KMS-11 (cell line): ENCODE measurements at regions not wholly inside any gene's neighbourhood (a gene's known extent, or its start where the extent isn't known, plus 50 kb on each side); places are given as distances from the start of the nearest gene placed in this dataset.

Experiments used
- H2AFZ ChIP-seq: fragments of 200-600 bp; sonication (generic); 2 replicates; pipeline ENCODE4 v1.6.1; 2016; ENCODE audit warnings: antibody characterized with exemption, mixed run types, low read depth
- H3K27ac ChIP-seq: fragments of 200-600 bp; sonication (generic); 2 replicates; pipeline ENCODE4 v1.6.1; 2016; ENCODE audit warnings: mild to moderate bottlenecking, mixed run types
- H3K27me3 ChIP-seq: fragments of 200-600 bp; sonication (generic); 2 replicates; pipeline ENCODE4 v1.6.1; 2017; ENCODE audit warnings: mild to moderate bottlenecking, low read depth, mixed run types, moderate library complexity; ENCODE audit not compliant: insufficient read depth
- H3K36me3 ChIP-seq: fragments of 200-600 bp; sonication (generic); 2 replicates; pipeline ENCODE4 v1.6.1; 2017; ENCODE audit warnings: mild to moderate bottlenecking, mixed run types; ENCODE audit not compliant: insufficient read depth
- H3K4me1 ChIP-seq: fragments of 200-600 bp; sonication (generic); 2 replicates; pipeline ENCODE4 v1.6.1; 2016; ENCODE audit warnings: mild to moderate bottlenecking, low read depth, mixed run types; ENCODE audit not compliant: poor library complexity, severe bottlenecking
- H3K4me2 ChIP-seq: fragments of 200-600 bp; sonication (generic); 2 replicates; pipeline ENCODE4 v1.7.0; 2016; ENCODE audit warnings: mild to moderate bottlenecking, mixed run types
- H3K4me3 ChIP-seq: fragments of 200-600 bp; sonication (generic); IDR thresholded peaks from 2 replicates; pipeline ENCODE4 v1.6.1; 2017; ENCODE audit warnings: low read depth, low read length, mixed read lengths; ENCODE audit not compliant: insufficient read depth
- H3K79me2 ChIP-seq: fragments of 200-600 bp; sonication (generic); 2 replicates; pipeline ENCODE4 v1.6.1; 2016; ENCODE audit warnings: low read depth, mixed run types; ENCODE audit not compliant: insufficient read depth
- H3K9ac ChIP-seq: fragments of 200-600 bp; sonication (generic); 2 replicates; pipeline ENCODE4 v1.6.1; 2016; ENCODE audit warnings: mild to moderate bottlenecking, mixed run types
- H4K20me1 ChIP-seq: fragments of 200-600 bp; sonication (generic); 2 replicates; pipeline ENCODE4 v1.6.1; 2016; ENCODE audit warnings: mild to moderate bottlenecking, mixed run types; ENCODE audit not compliant: insufficient read depth
- TF ChIP-seq, protein P1 (sequence below): fragments of 200-600 bp; sonication (generic); conservative IDR thresholded peaks from 2 replicates; pipeline ENCODE4 v1.6.1; 2017; ENCODE audit warnings: low read depth, mild to moderate bottlenecking, antibody characterized with exemption, low read length, moderate library complexity, mixed read lengths

DNA sequence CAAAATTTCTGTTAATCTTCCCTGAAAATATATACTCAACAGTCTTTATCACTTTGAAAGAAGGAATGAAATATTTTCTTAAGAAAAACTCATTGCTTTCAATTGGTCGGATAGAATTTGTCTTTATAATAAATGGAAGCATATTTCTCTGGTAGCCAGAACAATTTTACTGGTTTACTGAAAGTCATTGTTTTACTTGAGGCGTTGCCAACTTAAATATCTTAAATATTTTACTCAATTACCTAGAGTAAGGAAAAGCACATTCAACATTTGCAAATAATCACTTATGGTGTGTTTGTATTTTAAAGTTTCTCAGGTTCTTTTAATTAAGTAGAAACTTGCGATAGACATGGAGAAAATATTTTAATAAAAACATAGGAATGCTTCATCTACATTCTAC, 1181.7 kb downstream of the EFNA5 start:
- H3K36me3 ChIP-seq: no peaks in the 10 kb centered on the region
- no peaks in the 10 kb centered on the region for H3K4me1 ChIP-seq
- TF ChIP-seq, protein P1, sequence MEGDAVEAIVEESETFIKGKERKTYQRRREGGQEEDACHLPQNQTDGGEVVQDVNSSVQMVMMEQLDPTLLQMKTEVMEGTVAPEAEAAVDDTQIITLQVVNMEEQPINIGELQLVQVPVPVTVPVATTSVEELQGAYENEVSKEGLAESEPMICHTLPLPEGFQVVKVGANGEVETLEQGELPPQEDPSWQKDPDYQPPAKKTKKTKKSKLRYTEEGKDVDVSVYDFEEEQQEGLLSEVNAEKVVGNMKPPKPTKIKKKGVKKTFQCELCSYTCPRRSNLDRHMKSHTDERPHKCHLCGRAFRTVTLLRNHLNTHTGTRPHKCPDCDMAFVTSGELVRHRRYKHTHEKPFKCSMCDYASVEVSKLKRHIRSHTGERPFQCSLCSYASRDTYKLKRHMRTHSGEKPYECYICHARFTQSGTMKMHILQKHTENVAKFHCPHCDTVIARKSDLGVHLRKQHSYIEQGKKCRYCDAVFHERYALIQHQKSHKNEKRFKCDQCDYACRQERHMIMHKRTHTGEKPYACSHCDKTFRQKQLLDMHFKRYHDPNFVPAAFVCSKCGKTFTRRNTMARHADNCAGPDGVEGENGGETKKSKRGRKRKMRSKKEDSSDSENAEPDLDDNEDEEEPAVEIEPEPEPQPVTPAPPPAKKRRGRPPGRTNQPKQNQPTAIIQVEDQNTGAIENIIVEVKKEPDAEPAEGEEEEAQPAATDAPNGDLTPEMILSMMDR: no peak
- no peak overlapping the region for H3K9ac ChIP-seq
- H3K4me2 ChIP-seq: no peak overlapping the region
- H3K27ac ChIP-seq: no peak overlapping the region
- no peaks in the 10 kb centered on the region for H4K20me1 ChIP-seq
- no peak overlapping the region for H3K4me3 ChIP-seq
- H3K79me2 ChIP-seq: no peaks in the 10 kb centered on the region
- H2AFZ ChIP-seq: no peak overlapping the region
- H3K27me3 ChIP-seq: no peaks in the 10 kb centered on the region

DNA sequence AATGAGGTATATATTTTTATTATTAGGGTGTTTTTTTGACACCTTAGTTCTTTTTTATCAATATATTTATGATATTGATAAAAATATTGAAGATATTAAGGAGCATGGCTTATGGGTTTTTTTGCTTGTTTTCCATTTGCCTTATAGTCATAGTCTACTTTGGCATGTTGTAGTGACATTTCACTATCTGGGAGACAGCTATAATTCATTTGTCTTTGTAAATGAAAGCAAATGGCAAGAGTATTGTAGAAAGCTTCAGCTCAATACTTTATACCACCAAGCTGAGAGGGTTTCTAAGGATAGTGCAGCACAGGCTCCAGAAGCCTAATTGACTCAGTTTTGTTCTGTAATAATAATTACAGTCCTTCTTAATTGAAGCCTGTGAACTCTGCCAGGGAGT, 1182.3 kb downstream of the EFNA5 start:
- Histone ChIP-seq H3K36me3 (no peaks in the 10 kb centered on the region), H3K9ac (no peak overlapping the region), H3K4me3 (no peak overlapping the region), H3K27me3 (no peaks in the 10 kb centered on the region), H4K20me1 (no peaks in the 10 kb centered on the region), H3K79me2 (no peaks in the 10 kb centered on the region), H3K4me2 (no peak overlapping the region), H3K4me1 (no peaks in the 10 kb centered on the region), H2AFZ (no peak overlapping the region), H3K27ac (no peak overlapping the region)
- TF ChIP-seq, protein P1: no peak

DNA sequence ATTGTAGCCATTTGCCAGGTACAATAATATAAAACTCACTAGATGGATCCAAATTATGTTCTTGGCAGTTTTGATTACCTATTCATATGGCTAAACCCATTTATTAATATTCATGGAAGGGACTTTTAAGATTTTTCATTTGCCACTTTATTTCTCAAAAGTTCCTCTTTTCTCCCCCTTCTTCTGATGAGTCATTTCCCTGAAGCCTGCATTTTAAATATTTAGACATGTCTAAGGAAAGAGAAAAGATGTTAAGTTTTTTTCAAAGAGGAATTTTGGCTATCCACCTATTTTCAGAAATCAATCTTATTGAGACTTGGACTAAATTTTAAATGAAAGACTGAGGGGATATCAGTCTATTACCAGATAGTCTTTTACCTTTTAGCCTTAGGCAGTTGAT, 1189.4 kb downstream of the EFNA5 start:
- H4K20me1 ChIP-seq: no peaks in the 10 kb centered on the region
- no peaks in the 10 kb centered on the region for H3K79me2 ChIP-seq
- H3K9ac ChIP-seq: no peak overlapping the region
- no peaks in the 10 kb centered on the region for H3K27me3 ChIP-seq
- H3K36me3 ChIP-seq: no peaks in the 10 kb centered on the region
- TF ChIP-seq, protein P1: no peak
- no peak overlapping the region for H2AFZ ChIP-seq
- peaks cover 4% of the 10 kb centered on the region for H3K4me1 ChIP-seq
- H3K4me3 ChIP-seq: no peak overlapping the region
- H3K4me2 ChIP-seq: no peak overlapping the region
- H3K27ac ChIP-seq: no peak overlapping the region

DNA sequence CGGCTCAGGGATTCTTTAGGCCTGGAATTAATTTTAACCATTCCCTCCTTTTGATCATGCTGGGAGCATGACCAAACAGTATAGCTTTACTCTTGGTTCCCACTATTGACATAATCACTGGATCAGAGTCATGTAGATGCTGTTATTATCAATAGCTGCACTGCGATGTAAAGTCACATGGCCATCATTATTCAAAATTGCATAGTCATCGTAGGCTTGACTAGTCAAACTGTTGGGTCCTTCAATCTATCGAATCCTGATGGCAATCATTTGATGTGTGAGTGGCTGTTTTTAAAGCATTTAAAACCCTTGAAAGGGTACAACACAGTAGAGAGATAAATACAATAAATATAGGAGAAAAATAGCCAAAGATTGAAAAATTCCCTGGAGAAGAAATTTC, 1194.1 kb downstream of the EFNA5 start:
- TF ChIP-seq, protein P1: no peak
- H3K36me3 ChIP-seq: no peaks in the 10 kb centered on the region
- no peak overlapping the region for H2AFZ ChIP-seq

More for the DNA sequence above, 1194.1 kb downstream of the EFNA5 start:
- H3K27ac ChIP-seq: no peak overlapping the region
- H3K27me3 ChIP-seq: no peaks in the 10 kb centered on the region
- peaks cover 4% of the 10 kb centered on the region for H3K4me1 ChIP-seq
- no peak overlapping the region for H3K4me2 ChIP-seq
- H4K20me1 ChIP-seq: no peaks in the 10 kb centered on the region
- H3K79me2 ChIP-seq: no peaks in the 10 kb centered on the region
- H3K4me3 ChIP-seq: no peak overlapping the region
- no peak overlapping the region for H3K9ac ChIP-seq
